ENCODE measurements at regions not wholly inside any gene's neighbourhood (a gene's known extent, or its start where the extent isn't known, plus 50 kb on each side); places are given as distances from the start of the nearest gene placed in this dataset.

DNA sequence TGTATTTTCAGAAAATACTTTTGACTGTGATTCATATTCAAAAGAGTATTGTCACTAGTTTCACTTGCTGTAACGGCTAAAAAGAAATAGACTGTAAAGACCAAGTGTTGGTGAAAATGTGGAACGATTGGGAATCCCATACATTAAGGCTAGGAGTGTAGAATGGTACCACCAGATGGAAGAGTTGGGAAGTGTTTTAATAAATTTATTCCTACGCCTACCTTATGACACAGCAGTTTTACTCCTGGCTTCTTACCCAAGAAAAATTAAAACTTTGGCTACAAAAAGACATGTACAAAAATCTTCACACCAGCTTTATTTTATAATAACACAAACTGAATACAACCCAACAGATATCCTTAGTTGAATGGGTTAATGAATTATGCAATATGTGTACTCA lies 256.2 kb downstream of the TAF11L14 start:
- Mint-ChIP-seq H3K4me3 (no peak overlapping the region), H3K27ac (no peak overlapping the region), H3K27me3 (ENCODE audit: low read depth in 3 of 3) (peaks cover 0 to 2% (median 0%) of the 10 kb centered on the region in 3 donors), H3K9me3 (peaks cover 6 to 15% (median 9%) of the 10 kb centered on the region in 7 donors), H3K36me3 (no peaks in the 10 kb centered on the region), H3K4me1 (no peaks in the 10 kb centered on the region)
- WGBS (ENCODE audit: insufficient coverage) = 100% methylated on average over 1 of the region's 3 CpGs
- no peaks in the 10 kb centered on the region for H3K9me3 ChIP-seq (replicated peaks in 1 of 2; ENCODE audit: control insufficient read depth in 1 of 2, insufficient read depth in 1 of 2, low read length in 2 of 2)
- H3K4me3 ChIP-seq (replicated peaks in 1 of 3; ENCODE audit: low read depth in 2 of 3, low read length in 3 of 3) = no peak overlapping the region
- no peak overlapping the region for H3K9ac ChIP-seq (ENCODE audit: insufficient read depth, low read length, poor library complexity, severe bottlenecking)
- no peaks in the 10 kb centered on the region for H4K20me1 ChIP-seq (ENCODE audit: insufficient read depth, low read length)
- intact Hi-C loops (cut with micrococcal nuclease) = no loop called here
- H3K27ac ChIP-seq (ENCODE audit: low read depth in 1 of 2, low read length in 2 of 2) = no peak overlapping the region
- H3K4me2 ChIP-seq (replicated peaks; ENCODE audit: extremely low read depth, low read length, poor library complexity, severe bottlenecking) = no peak overlapping the region
- no peaks in the 10 kb centered on the region for H3K79me2 ChIP-seq (ENCODE audit: insufficient read depth, low read length)
- TF ChIP-seq, protein P1, sequence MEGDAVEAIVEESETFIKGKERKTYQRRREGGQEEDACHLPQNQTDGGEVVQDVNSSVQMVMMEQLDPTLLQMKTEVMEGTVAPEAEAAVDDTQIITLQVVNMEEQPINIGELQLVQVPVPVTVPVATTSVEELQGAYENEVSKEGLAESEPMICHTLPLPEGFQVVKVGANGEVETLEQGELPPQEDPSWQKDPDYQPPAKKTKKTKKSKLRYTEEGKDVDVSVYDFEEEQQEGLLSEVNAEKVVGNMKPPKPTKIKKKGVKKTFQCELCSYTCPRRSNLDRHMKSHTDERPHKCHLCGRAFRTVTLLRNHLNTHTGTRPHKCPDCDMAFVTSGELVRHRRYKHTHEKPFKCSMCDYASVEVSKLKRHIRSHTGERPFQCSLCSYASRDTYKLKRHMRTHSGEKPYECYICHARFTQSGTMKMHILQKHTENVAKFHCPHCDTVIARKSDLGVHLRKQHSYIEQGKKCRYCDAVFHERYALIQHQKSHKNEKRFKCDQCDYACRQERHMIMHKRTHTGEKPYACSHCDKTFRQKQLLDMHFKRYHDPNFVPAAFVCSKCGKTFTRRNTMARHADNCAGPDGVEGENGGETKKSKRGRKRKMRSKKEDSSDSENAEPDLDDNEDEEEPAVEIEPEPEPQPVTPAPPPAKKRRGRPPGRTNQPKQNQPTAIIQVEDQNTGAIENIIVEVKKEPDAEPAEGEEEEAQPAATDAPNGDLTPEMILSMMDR (IDR thresholded peaks at IDR 0.05) = no peak
- H3K4me1 ChIP-seq (ENCODE audit: control insufficient read depth in 1 of 2, insufficient read depth in 2 of 2, low read length in 2 of 2) = no peaks in the 10 kb centered on the region
- DNase-seq = no peak
- no peak overlapping the region for H2AFZ ChIP-seq (ENCODE audit: insufficient read depth, low read depth, low read length, poor library complexity, severe bottlenecking)
- H3K36me3 ChIP-seq (replicated peaks in 1 of 2; ENCODE audit: control insufficient read depth in 1 of 2, insufficient read depth in 2 of 2, low read length in 2 of 2) = no peaks in the 10 kb centered on the region
- no peaks in the 10 kb centered on the region for H3K27me3 ChIP-seq (ENCODE audit: control insufficient read depth in 2 of 2, insufficient read depth in 2 of 2, low read length in 2 of 2)

DNA sequence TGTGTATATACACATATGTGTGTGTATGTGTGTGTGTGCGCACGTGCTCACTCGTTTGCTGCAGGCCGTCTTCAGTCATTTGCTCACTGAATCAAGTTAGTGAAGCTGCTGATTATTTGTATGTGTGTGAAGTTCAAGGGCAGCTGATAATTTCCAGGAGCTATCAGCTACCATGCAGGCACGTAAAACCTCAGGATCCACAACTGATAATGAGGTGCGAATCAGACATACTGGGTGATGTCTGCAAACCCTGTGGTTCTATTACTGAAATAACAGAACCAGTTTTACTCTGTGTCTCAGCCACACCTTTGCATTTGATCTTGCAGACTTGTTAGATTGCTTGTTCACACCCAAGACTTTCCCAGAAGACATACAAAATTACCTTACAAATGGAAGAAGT lies 257.6 kb downstream of the TAF11L14 start:
- no peak overlapping the region for H3K27ac Mint-ChIP-seq
- H3K9me3 Mint-ChIP-seq = peaks cover 1 to 11% (median 8%) of the 10 kb centered on the region in 7 donors
- Histone ChIP-seq H4K20me1 (ENCODE audit: insufficient read depth, low read length) (no peaks in the 10 kb centered on the region), H3K4me2 (replicated peaks; ENCODE audit: extremely low read depth, low read length, poor library complexity, severe bottlenecking) (no peak overlapping the region), H3K4me1 (ENCODE audit: control insufficient read depth in 1 of 2, insufficient read depth in 2 of 2, low read length in 2 of 2) (peaks cover 12% of the 10 kb centered on the region in 2 donors), H3K79me2 (ENCODE audit: insufficient read depth, low read length) (no peaks in the 10 kb centered on the region), H2AFZ (ENCODE audit: insufficient read depth, low read depth, low read length, poor library complexity, severe bottlenecking) (no peak overlapping the region), H3K27me3 (ENCODE audit: control insufficient read depth in 2 of 2, insufficient read depth in 2 of 2, low read length in 2 of 2) (no peaks in the 10 kb centered on the region), H3K9me3 (replicated peaks in 1 of 2; ENCODE audit: control insufficient read depth in 1 of 2, insufficient read depth in 1 of 2, low read length in 2 of 2) (no peaks in the 10 kb centered on the region), H3K27ac (ENCODE audit: low read depth in 1 of 2, low read length in 2 of 2) (no peak overlapping the region), H3K9ac (ENCODE audit: insufficient read depth, low read length, poor library complexity, severe bottlenecking) (no peak overlapping the region), H3K4me3 (replicated peaks in 1 of 3; ENCODE audit: low read depth in 2 of 3, low read length in 3 of 3) (no peak overlapping the region), H3K36me3 (replicated peaks in 1 of 2; ENCODE audit: control insufficient read depth in 1 of 2, insufficient read depth in 2 of 2, low read length in 2 of 2) (no peaks in the 10 kb centered on the region)
- peaks cover 10% of the 10 kb centered on the region for H3K4me1 Mint-ChIP-seq
- H3K36me3 Mint-ChIP-seq = no peaks in the 10 kb centered on the region
- no peaks in the 10 kb centered on the region for H3K27me3 Mint-ChIP-seq (ENCODE audit: low read depth in 3 of 3)
- 98% methylated on average over 6 of the region's 6 CpGs for WGBS (ENCODE audit: insufficient coverage)
- TF ChIP-seq, protein P1 (IDR thresholded peaks at IDR 0.05) = no peak
- H3K4me3 Mint-ChIP-seq = no peak overlapping the region
- DNase-seq = no peak
- intact Hi-C loops (cut with micrococcal nuclease) = no loop called here

All from CD14-positive monocyte (primary cell).